GM12872 (cell line): ENCODE measurements at regions not wholly inside any gene's neighbourhood (a gene's known extent, or its start where the extent isn't known, plus 50 kb on each side); places are given as distances from the start of the nearest gene placed in this dataset.

Experiments
- TF ChIP-seq, protein P1 (sequence below): IDR thresholded peaks from 3 replicates; pipeline ENCODE4 v1.5.1; 2011; ENCODE audit warnings: low read depth, mild to moderate bottlenecking, low read length, moderate library complexity; ENCODE audit not compliant: insufficient read depth

DNA sequence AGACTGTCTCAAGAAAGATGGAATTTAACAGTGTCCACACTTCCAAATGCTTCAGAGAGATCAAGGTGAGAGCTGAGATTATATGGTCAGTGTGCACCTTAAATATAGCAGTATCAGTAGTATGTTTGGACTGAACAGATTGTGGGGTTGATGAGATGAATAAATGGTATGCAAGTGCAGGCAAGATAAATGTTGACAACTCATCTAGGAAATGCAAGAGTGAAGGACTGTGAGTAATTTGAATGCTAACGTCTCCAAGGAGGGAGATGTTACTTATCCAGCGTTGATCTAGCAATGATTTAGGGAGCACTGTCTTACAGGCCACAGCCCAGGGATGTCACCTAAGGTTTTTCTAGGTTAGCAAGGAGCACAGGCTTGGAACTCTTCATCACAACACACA is 170.7 kb upstream of the GALNT2 start:
- TF ChIP-seq, protein P1, sequence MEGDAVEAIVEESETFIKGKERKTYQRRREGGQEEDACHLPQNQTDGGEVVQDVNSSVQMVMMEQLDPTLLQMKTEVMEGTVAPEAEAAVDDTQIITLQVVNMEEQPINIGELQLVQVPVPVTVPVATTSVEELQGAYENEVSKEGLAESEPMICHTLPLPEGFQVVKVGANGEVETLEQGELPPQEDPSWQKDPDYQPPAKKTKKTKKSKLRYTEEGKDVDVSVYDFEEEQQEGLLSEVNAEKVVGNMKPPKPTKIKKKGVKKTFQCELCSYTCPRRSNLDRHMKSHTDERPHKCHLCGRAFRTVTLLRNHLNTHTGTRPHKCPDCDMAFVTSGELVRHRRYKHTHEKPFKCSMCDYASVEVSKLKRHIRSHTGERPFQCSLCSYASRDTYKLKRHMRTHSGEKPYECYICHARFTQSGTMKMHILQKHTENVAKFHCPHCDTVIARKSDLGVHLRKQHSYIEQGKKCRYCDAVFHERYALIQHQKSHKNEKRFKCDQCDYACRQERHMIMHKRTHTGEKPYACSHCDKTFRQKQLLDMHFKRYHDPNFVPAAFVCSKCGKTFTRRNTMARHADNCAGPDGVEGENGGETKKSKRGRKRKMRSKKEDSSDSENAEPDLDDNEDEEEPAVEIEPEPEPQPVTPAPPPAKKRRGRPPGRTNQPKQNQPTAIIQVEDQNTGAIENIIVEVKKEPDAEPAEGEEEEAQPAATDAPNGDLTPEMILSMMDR, result no peak

DNA sequence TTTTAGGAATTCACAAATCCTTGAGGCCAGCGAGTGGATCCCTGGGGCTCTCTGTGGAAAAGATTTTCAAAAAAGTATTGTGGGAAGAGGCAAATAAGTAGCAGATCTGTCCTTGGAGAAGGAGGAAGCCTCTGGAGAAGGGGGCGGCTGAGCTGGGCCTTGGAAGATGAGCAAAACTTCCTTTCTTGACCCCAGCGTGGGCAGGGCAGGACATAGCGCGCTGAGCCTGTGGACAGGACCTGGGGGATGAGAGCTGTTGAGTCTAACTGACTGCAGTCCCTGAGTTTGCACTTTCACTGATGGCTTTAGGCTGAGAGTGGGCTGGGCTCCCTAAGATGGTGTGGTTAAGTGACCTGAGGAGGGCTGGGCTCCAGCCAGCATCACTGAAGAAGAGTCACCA is 170.2 kb upstream of the GALNT2 start:
- TF ChIP-seq, protein P1, result no peak

DNA sequence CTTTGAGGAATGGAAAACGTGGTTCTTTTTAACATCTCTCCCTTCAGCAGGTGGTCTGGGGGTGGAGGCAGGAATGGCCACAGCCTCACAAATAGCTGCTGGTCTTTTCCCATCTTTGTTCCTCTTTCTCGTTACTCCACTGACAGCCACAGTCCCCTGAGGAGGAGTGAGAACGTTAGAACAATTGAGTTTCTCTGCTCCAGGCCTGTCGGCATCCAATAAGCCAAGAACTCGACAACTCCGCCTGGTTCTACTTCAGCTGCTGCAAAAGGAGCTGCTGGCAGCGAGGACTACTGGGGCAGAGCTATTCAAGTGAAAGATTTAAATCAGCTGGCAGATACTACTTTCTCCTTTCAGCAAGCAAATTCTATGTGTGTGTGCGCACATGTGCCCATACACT is 169.5 kb upstream of the GALNT2 start:
- TF ChIP-seq, protein P1, result no peak

DNA sequence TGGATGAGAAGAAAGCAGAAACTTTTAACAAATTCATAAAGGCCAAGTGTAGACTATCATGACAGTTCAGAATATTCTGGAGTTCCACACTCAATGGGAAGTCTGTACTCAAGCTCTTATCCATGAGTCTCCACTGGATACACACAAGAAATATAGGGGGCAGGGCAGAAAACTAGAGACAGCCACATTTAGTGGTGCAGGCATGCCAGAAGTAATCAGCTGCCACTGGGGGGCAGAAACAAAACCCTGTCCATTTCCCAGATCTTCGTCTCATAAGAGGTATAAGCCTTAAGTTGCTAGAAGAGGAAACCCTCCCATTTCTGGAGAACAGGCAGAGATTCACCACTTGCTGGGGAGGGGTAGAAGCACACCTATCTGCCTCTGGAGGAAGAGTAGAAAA is 166.8 kb upstream of the GALNT2 start:
- TF ChIP-seq, protein P1, result no peak

DNA sequence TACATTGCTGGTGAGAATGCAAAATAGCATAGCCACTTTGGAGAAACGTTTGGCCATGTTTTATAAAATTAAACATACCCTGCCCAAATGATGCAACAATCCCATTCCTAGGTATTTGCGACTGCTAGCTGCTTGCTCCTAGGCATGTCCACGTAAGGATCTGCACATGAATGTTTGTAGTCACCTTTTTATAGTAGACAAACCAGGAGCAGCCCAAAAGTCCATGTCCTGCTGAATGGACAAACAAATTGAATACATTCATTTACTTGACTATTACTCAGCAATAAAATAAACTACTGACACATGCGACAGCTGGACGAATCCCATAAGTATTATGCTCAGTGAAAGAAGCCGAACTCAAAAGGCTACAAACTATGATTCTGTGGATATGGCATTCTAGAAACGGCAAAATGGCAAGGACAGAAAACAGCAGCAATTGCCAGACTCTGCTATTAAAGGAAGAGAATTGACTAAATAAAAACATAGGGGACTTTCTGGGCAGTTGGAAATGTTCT is 161.9 kb upstream of the GALNT2 start:
- TF ChIP-seq, protein P1, result no peak

DNA sequence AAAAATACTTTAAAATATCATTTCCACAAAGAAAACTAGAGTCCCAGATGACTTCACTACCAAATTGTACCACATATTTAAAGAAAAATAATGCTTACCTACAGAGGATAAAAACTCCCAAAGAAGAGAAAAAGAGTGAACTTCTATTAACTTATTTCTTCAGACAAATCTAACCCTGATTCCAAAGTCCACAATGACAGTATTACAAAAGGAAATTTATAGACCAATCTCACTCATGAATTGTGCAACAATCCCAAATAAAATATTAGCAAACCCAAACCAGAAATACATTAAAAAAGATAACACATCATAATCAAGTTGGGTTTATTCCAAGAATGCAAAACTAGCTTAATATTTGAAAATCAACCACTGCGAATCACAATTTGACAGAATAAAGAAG is 161.4 kb upstream of the GALNT2 start:
- TF ChIP-seq, protein P1, result no peak

DNA sequence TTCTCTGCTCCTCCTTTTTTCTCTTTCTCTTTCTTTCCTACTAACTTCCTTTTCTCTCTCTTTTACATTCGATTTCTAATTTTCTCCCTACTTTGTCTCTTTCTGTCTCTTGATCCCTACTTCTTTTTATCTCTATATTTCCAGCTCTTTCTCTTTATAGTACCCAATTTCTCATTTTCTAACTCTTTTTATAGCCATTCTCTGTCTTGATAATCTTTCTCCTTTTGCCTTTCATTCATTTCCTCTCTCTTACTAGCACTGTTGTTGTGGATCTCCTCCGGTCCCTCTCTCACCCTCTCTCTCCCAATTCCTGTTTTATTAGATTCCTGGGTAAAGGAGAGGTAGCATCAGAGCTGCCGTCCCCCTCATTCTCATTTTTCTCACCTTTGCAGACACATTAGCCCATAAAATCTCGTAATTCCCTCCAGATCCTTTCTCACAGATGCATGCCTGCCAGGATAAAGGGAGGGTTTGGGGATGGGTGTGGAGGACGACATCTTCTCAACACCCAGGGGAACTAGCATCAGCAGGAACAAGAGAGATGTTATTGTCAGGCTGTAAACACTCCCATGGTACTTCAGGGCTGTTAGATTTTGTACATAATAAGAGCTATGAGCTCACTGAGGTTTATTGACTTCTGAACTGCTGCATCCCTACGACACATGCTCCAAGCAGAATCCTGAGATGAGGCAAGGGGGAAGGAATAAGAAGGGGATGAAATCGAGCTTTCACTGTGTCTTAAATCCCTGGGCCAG is 159.0 kb upstream of the GALNT2 start:
- TF ChIP-seq, protein P1, result no peak
